AG09319 (cell line): ENCODE measurements at regions not wholly inside any gene's neighbourhood (a gene's known extent, or its start where the extent isn't known, plus 50 kb on each side); places are given as distances from the start of the nearest gene placed in this dataset.

Experiments
- DNase-seq: peaks from one replicate; pipeline ENCODE4 v3.0.0-alpha.2; 2010; ENCODE audit warnings: low read depth; ENCODE audit errors: extremely low read depth
- CTCF ChIP-seq: IDR thresholded peaks from 2 replicates; pipeline ENCODE4 v1.5.1; 2011; ENCODE audit warnings: low read depth, mild to moderate bottlenecking, inconsistent platforms, low read length, moderate library complexity

GRCh38 chr11:30174265-30175020 is 56.4 kb upstream of the FSHB start:
- no peak for TF ChIP-seq CTCF
- no peak for DNase-seq
